ENCODE measurements at regions not wholly inside any gene's neighbourhood (a gene's known extent, or its start where the extent isn't known, plus 50 kb on each side); places are given as distances from the start of the nearest gene placed in this dataset.

DNA sequence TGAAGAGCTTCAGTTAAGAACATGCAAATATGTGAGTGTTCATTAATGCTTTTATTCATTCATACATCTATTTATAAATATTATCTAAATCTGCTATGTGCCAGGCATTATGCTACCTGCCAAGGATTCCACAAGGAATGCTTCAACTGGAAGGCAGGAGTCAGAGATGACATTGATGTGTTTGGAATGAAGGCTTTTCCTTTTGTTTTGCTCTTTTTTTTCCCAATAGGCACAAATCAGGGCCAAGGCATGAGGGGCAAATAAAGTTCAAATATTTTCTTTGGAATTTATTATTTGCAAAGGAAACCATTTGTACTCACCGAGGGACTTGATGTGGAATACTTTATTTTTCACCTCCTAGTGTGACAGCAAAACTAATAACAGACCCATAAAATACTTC, 530.3 kb downstream of the ARL4A start:
- no peaks in the 10 kb centered on the region for H3K9me3 ChIP-seq (replicated peaks; ENCODE audit: control insufficient read depth, insufficient read depth, low read length)
- H4K20me1 ChIP-seq (replicated peaks; ENCODE audit: control insufficient read depth, extremely low read depth, insufficient read depth, low read length): no peaks in the 10 kb centered on the region
- H3K4me2 ChIP-seq (ENCODE audit: insufficient read depth, low read length): no peak overlapping the region
- intact Hi-C loops (cut with micrococcal nuclease) (no loop called here), dilution Hi-C loops (cut with MboI; ENCODE audit: extremely low pct_ligation_motif_present, low sequenced_read_pairs) (no loop called here)
- no peak for TF ChIP-seq POLR2AphosphoS5 (IDR thresholded peaks at IDR 0.05; ENCODE audit: insufficient read depth, low read depth, low read length)
- TF ChIP-seq FOS (IDR thresholded peaks at IDR 0.05; ENCODE audit: borderline replicate concordance, insufficient read depth, low read length): no peak
- TF ChIP-seq POLR2A (IDR thresholded peaks at IDR 0.05; ENCODE audit: low read depth, low read length): no peak
- no peak for TF ChIP-seq JUN (IDR thresholded peaks at IDR 0.05; ENCODE audit: borderline replicate concordance, insufficient read depth, insufficient read length, low read depth)
- no peak for TF ChIP-seq GATA2 (IDR thresholded peaks at IDR 0.05; ENCODE audit: insufficient read depth, insufficient read length, low read depth, low read length)
- TF ChIP-seq MYC (IDR thresholded peaks at IDR 0.05; ENCODE audit: low read depth, low read length): no peak
- H3K9ac ChIP-seq (replicated peaks; ENCODE audit: extremely low read depth, insufficient read depth, low read length): no peak overlapping the region
- H3K4me3 ChIP-seq (replicated peaks in 1 of 3; ENCODE audit: insufficient read depth in 1 of 3, low read depth in 1 of 3, low read length in 3 of 3): no peak overlapping the region
- FAIRE-seq (no peak), DNase-seq (ENCODE audit: low read depth, low spot score) (peak; percentile 18)
- CTCF ChIA-PET: interaction anchor here (2.4 kb wide), 1 partner anchor 16 kb away, joined by 8 read pairs; no protein-coding TSS in a partner anchor
- BruUV-seq (replicated peaks): no TSS peak
- H3K9me1 ChIP-seq (replicated peaks; ENCODE audit: control insufficient read depth, extremely low read depth, insufficient read depth, low read length): no peaks in the 10 kb centered on the region
- H3K27ac ChIP-seq (ENCODE audit: insufficient read depth, low read depth, low read length): no peak overlapping the region
- H3K4me1 ChIP-seq (ENCODE audit: control insufficient read depth, extremely low read depth, insufficient read depth, low read length): no peaks in the 10 kb centered on the region
- no peaks in the 10 kb centered on the region for H3K27me3 ChIP-seq (ENCODE audit: control insufficient read depth in 2 of 2, insufficient read depth in 2 of 2, low read length in 2 of 2)
- H2AFZ ChIP-seq (ENCODE audit: low read depth, low read length): no peak overlapping the region
- POLR2A ChIA-PET: no interaction called here
- no peaks in the 10 kb centered on the region for H3K79me2 ChIP-seq (ENCODE audit: control insufficient read depth, insufficient read depth, low read length)
- no peaks in the 10 kb centered on the region for H3K36me3 ChIP-seq (ENCODE audit: control insufficient read depth in 2 of 2, extremely low read depth in 1 of 2, insufficient read depth in 2 of 2, low read length in 2 of 2)

DNA sequence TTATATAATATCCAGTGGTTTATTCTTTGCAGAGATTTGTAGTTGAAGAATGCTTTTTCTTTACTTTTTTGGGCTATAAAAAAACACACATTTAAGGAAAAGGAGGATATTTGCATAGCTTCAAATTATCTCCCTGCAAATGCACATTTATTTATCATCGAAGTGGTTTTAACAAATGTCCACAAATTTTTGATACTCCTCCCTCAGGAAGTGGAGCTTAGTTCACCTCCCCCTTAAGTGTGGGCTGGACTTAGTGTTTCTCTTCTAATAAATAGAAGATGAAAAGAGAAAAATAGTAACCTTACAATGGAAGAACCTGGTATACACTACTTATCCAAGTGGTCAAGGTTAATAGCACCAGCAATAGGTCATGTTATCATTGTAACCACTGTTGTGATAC, 537.6 kb downstream of the ARL4A start:
- ChIA-PET CTCF (no interaction called here), POLR2A (no interaction called here)
- H3K4me1 ChIP-seq (ENCODE audit: control insufficient read depth, extremely low read depth, insufficient read depth, low read length): no peaks in the 10 kb centered on the region
- DNase-seq (ENCODE audit: low read depth, low spot score) (no peak), FAIRE-seq (no peak)
- intact Hi-C loops (cut with micrococcal nuclease) (no loop called here), dilution Hi-C loops (cut with MboI; ENCODE audit: extremely low pct_ligation_motif_present, low sequenced_read_pairs) (no loop called here)
- no peak overlapping the region for H3K4me3 ChIP-seq (replicated peaks in 1 of 3; ENCODE audit: insufficient read depth in 1 of 3, low read depth in 1 of 3, low read length in 3 of 3)
- no peaks in the 10 kb centered on the region for H3K9me3 ChIP-seq (replicated peaks; ENCODE audit: control insufficient read depth, insufficient read depth, low read length)
- H3K36me3 ChIP-seq (ENCODE audit: control insufficient read depth in 2 of 2, extremely low read depth in 1 of 2, insufficient read depth in 2 of 2, low read length in 2 of 2): no peaks in the 10 kb centered on the region
- BruUV-seq (replicated peaks): no TSS peak
- no peak overlapping the region for H2AFZ ChIP-seq (ENCODE audit: low read depth, low read length)
- TF ChIP-seq, protein P1, sequence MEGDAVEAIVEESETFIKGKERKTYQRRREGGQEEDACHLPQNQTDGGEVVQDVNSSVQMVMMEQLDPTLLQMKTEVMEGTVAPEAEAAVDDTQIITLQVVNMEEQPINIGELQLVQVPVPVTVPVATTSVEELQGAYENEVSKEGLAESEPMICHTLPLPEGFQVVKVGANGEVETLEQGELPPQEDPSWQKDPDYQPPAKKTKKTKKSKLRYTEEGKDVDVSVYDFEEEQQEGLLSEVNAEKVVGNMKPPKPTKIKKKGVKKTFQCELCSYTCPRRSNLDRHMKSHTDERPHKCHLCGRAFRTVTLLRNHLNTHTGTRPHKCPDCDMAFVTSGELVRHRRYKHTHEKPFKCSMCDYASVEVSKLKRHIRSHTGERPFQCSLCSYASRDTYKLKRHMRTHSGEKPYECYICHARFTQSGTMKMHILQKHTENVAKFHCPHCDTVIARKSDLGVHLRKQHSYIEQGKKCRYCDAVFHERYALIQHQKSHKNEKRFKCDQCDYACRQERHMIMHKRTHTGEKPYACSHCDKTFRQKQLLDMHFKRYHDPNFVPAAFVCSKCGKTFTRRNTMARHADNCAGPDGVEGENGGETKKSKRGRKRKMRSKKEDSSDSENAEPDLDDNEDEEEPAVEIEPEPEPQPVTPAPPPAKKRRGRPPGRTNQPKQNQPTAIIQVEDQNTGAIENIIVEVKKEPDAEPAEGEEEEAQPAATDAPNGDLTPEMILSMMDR (IDR thresholded peaks at IDR 0.05; ENCODE audit: extremely low read depth in 1 of 2, insufficient read depth in 1 of 2, low read depth in 1 of 2, low read length in 2 of 2): no peak
- no peak for TF ChIP-seq FOS (IDR thresholded peaks at IDR 0.05; ENCODE audit: borderline replicate concordance, insufficient read depth, low read length)
- no peak for TF ChIP-seq POLR2AphosphoS5 (IDR thresholded peaks at IDR 0.05; ENCODE audit: insufficient read depth, low read depth, low read length)
- TF ChIP-seq MYC (IDR thresholded peaks at IDR 0.05; ENCODE audit: low read depth, low read length): no peak
- no peak for TF ChIP-seq JUN (IDR thresholded peaks at IDR 0.05; ENCODE audit: borderline replicate concordance, insufficient read depth, insufficient read length, low read depth)
- TF ChIP-seq, protein P2, sequence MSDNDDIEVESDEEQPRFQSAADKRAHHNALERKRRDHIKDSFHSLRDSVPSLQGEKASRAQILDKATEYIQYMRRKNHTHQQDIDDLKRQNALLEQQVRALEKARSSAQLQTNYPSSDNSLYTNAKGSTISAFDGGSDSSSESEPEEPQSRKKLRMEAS (IDR thresholded peaks at IDR 0.05; ENCODE audit: insufficient read depth, insufficient read length): no peak
- TF ChIP-seq EZH2 (IDR thresholded peaks at IDR 0.05; ENCODE audit: borderline replicate concordance, low read depth, low read length, severe bottlenecking): no peak
- no peak for TF ChIP-seq POLR2A (IDR thresholded peaks at IDR 0.05; ENCODE audit: low read depth, low read length)
- no peaks in the 10 kb centered on the region for H3K27me3 ChIP-seq (ENCODE audit: control insufficient read depth in 2 of 2, insufficient read depth in 2 of 2, low read length in 2 of 2)
- H3K4me2 ChIP-seq (ENCODE audit: insufficient read depth, low read length): no peak overlapping the region
- no peaks in the 10 kb centered on the region for H3K9me1 ChIP-seq (replicated peaks; ENCODE audit: control insufficient read depth, extremely low read depth, insufficient read depth, low read length)
- H4K20me1 ChIP-seq (replicated peaks; ENCODE audit: control insufficient read depth, extremely low read depth, insufficient read depth, low read length): no peaks in the 10 kb centered on the region
- no peak overlapping the region for H3K9ac ChIP-seq (replicated peaks; ENCODE audit: extremely low read depth, insufficient read depth, low read length)
- no peaks in the 10 kb centered on the region for H3K79me2 ChIP-seq (ENCODE audit: control insufficient read depth, insufficient read depth, low read length)
- no peak overlapping the region for H3K27ac ChIP-seq (ENCODE audit: insufficient read depth, low read depth, low read length)

Data from endothelial cell of umbilical vein (primary cell).